HCT116 (cell line): ENCODE measurements at regions not wholly inside any gene's neighbourhood (a gene's known extent, or its start where the extent isn't known, plus 50 kb on each side); places are given as distances from the start of the nearest gene placed in this dataset.

Experiments
- ATAC-seq: fragments of 200-7000 bp; cut with Tn5 transposase; 2 replicates; pipeline ENCODE4 v1.9.1; 2020; ENCODE audit warnings: mild to moderate bottlenecking, moderate library complexity
- BruUV-seq: library from RNA; stranded (reverse); fragments of 400-500 nt; replicated peaks from 2 replicates; lab custom pipeline; 2021; lab: Mats Ljungman, UMichigan
- CTCF ChIA-PET: fragments of 300-600 bp; sonication (Branson Sonifier 250); formaldehyde crosslinking; loops from one replicate; lab custom pipeline; 2021; ENCODE audit warnings: antibody characterized with exemption; lab: Charles Lee
- POLR2A ChIA-PET: fragments of 300-600, 350-600 bp; sonication (Branson Sonifier 250); formaldehyde crosslinking; loops from one replicate; lab custom pipeline; 2021; ENCODE audit warnings: antibody characterized with exemption; lab: Charles Lee
- RAD21 ChIA-PET, 2 experiments: fragments of 300-600 bp; sonication (Branson Sonifier 250); formaldehyde crosslinking; loops; one replicate each; lab custom pipeline; 2023; ENCODE audit warnings: low total read pairs in 2 of 2; ENCODE audit not compliant: uncharacterized antibody in 2 of 2, unreplicated experiment in 2 of 2, low non-redundant PET in 1 of 2; lab: Charles Lee
- DNase-seq: peaks from one replicate; pipeline ENCODE4 v3.0.0-alpha.2; 2010; ENCODE audit warnings: low read depth, low spot score
- H2AFZ ChIP-seq: fragments of 200-600 bp; shearing (Covaris generic), sonication (generic); 2 replicates; pipeline ENCODE4 v1.6.1; 2017; ENCODE audit warnings: low read depth, mixed run types, mixed read lengths, antibody characterized with exemption, low read length; ENCODE audit not compliant: poor library complexity, severe bottlenecking
- H3K27ac ChIP-seq: 2 replicates; pipeline ENCODE4 v1.5.1; 2012; ENCODE audit warnings: low read depth, low read length
- H3K27me3 ChIP-seq: fragments of 200-600 bp; sonication (generic); 2 replicates; pipeline ENCODE4 v1.6.1; 2016; ENCODE audit warnings: mixed run types, low read length, mixed read lengths; ENCODE audit not compliant: insufficient read depth
- H3K36me3 ChIP-seq, 2 experiments: fragments of 200-500 bp in 1 of 2; fragments of 200-600 bp in 1 of 2; sonication (Bioruptor generic) in 1 of 2; sonication (generic) in 1 of 2; 2 replicates each; pipeline versions ENCODE4 v1.5.1 to v1.6.1; 2014 to 2016; ENCODE audit warnings: low read length in 2 of 2, inconsistent platforms in 1 of 2, mixed read lengths in 1 of 2, mixed run types in 1 of 2; ENCODE audit not compliant: insufficient read depth in 2 of 2, control insufficient read depth in 1 of 2
- H3K4me1 ChIP-seq, 2 experiments: fragments of 200-600 bp in 1 of 2; sonication (generic) in 1 of 2; 2 replicates each; pipeline versions ENCODE4 v1.5.1 to v1.6.1; 2012 to 2017; ENCODE audit warnings: low read length in 2 of 2, inconsistent platforms in 1 of 2, mild to moderate bottlenecking in 1 of 2, mixed read lengths in 1 of 2, mixed run types in 1 of 2, moderate library complexity in 1 of 2; ENCODE audit not compliant: insufficient read depth in 2 of 2, control insufficient read depth in 1 of 2
- H3K4me2 ChIP-seq: fragments of 200-600 bp; sonication (generic); 2 replicates; pipeline ENCODE4 v1.6.1; 2017; ENCODE audit warnings: mixed run types, low read length, mixed read lengths
- H3K4me3 ChIP-seq, 2 experiments: fragments of 200-600 bp in 1 of 2; sonication (generic) in 1 of 2; replicated peaks in 1 of 2; 2 replicates each; pipeline ENCODE4 v1.5.1; 2011 to 2016; ENCODE audit warnings: low read length in 2 of 2, control low read depth in 1 of 2, low read depth in 1 of 2, mild to moderate bottlenecking in 1 of 2, mixed read lengths in 1 of 2, mixed run types in 1 of 2
- H3K79me2 ChIP-seq: fragments of 200-600 bp; sonication (generic); 2 replicates; pipeline ENCODE4 v1.6.1; 2017; ENCODE audit warnings: mild to moderate bottlenecking, mixed run types, low read length, moderate library complexity, mixed read lengths; ENCODE audit not compliant: insufficient read depth
- H3K9ac ChIP-seq: fragments of 200-600 bp; sonication (generic); 2 replicates; pipeline ENCODE4 v1.6.1; 2016; ENCODE audit warnings: low read length, mixed read lengths
- H3K9me2 ChIP-seq: fragments of 200-600 bp; sonication (generic), shearing (Covaris generic); 2 replicates; pipeline ENCODE4 v1.6.1; 2017; ENCODE audit warnings: mixed run types, mild to moderate bottlenecking, moderate library complexity; ENCODE audit not compliant: insufficient read depth
- H3K9me3 ChIP-seq, 2 experiments: fragments of 200-500 bp in 1 of 2; fragments of 200-600 bp in 1 of 2; sonication (Bioruptor generic) in 1 of 2; sonication (generic) in 1 of 2; 2 replicates each; pipeline ENCODE4 v1.6.1; 2014 to 2017; ENCODE audit warnings: low read length in 2 of 2, mixed read lengths in 2 of 2, inconsistent platforms in 1 of 2, low read depth in 1 of 2, mild to moderate bottlenecking in 1 of 2, mixed run types in 1 of 2, moderate library complexity in 1 of 2; ENCODE audit not compliant: control insufficient read depth in 1 of 2, insufficient read depth in 1 of 2
- H4K20me1 ChIP-seq: fragments of 200-600 bp; sonication (generic), shearing (Covaris generic); 2 replicates; pipeline ENCODE4 v1.6.1; 2017; ENCODE audit warnings: mixed run types, mild to moderate bottlenecking, moderate library complexity; ENCODE audit not compliant: insufficient read depth
- CBX3 ChIP-seq: IDR thresholded peaks from 2 replicates; pipeline ENCODE4 v1.6.1; 2012; ENCODE audit warnings: low read depth
- CEBPB ChIP-seq: IDR thresholded peaks from 2 replicates; pipeline ENCODE4 v1.6.1; 2012; ENCODE audit warnings: low read depth
- ELF1 ChIP-seq: IDR thresholded peaks from 2 replicates; pipeline ENCODE4 v1.6.1; 2012; ENCODE audit warnings: low read depth, borderline replicate concordance
- EZH2 ChIP-seq: fragments of 200-600 bp; sonication (generic); IDR thresholded peaks from 2 replicates; pipeline ENCODE4 v1.6.1; 2017; ENCODE audit warnings: antibody characterized with exemption, mixed run types
- EZH2phosphoT487 ChIP-seq: fragments of 200-600 bp; IDR thresholded peaks from 2 replicates; pipeline ENCODE4 v1.6.1; 2018; ENCODE audit warnings: antibody characterized with exemption, borderline replicate concordance
- FOSL1 ChIP-seq: IDR thresholded peaks from 2 replicates; pipeline ENCODE4 v1.6.1; 2012; ENCODE audit warnings: low read depth
- JUND ChIP-seq: IDR thresholded peaks from 2 replicates; pipeline ENCODE4 v1.6.1; 2012
- POLR2A ChIP-seq: IDR thresholded peaks from 2 replicates; pipeline ENCODE4 v1.7.0; 2011; ENCODE audit warnings: borderline replicate concordance; ENCODE audit not compliant: insufficient read depth, insufficient read length; ENCODE audit errors: extremely low read depth
- POLR2AphosphoS5 ChIP-seq: IDR thresholded peaks from 2 replicates; pipeline ENCODE4 v1.6.1; 2011; ENCODE audit warnings: mild to moderate bottlenecking, low read depth, low read length, moderate library complexity
- SIN3A ChIP-seq: IDR thresholded peaks from 2 replicates; pipeline ENCODE4 v1.6.1; 2012; ENCODE audit warnings: low read depth
- SP1 ChIP-seq: IDR thresholded peaks from 2 replicates; pipeline ENCODE4 v1.6.1; 2012; ENCODE audit warnings: low read depth
- TCF7L2 ChIP-seq: IDR thresholded peaks from 2 replicates; pipeline ENCODE4 v1.7.0; 2011; ENCODE audit warnings: borderline replicate concordance, inconsistent platforms; ENCODE audit not compliant: insufficient read depth, insufficient read length; ENCODE audit errors: extremely low read depth
- YY1 ChIP-seq: IDR thresholded peaks from 2 replicates; pipeline ENCODE4 v1.6.1; 2011; ENCODE audit warnings: low read length, low read depth, moderate library complexity, mild to moderate bottlenecking; ENCODE audit not compliant: insufficient replicate concordance; ENCODE audit errors: extremely low read depth
- ZFX ChIP-seq: fragments of 450-650 bp; IDR thresholded peaks from 2 replicates; pipeline ENCODE4 v1.6.1; 2017
- intact Hi-C: fragments of 100-400 bp; cut with micrococcal nuclease; formaldehyde crosslinking; loops from 2 replicates; pipeline ENCODE4 v1.10.0; 2022
- TF ChIP-seq, protein P1 (sequence below): IDR thresholded peaks from 2 replicates; pipeline ENCODE4 v1.6.1; 2012
- TF ChIP-seq, protein P2 (sequence below), 3 experiments: fragments of 200-600 bp in 1 of 3; sonication (generic) in 1 of 3; IDR thresholded peaks in 2 of 3; conservative IDR thresholded peaks in 1 of 3; 2 replicates each; pipeline ENCODE4 v1.5.1; 2012 to 2017; ENCODE audit warnings: low read depth in 2 of 3, low read length in 2 of 3, antibody characterized with exemption in 1 of 3, borderline replicate concordance in 1 of 3, control low read depth in 1 of 3, mild to moderate bottlenecking in 1 of 3, mixed read lengths in 1 of 3, mixed run types in 1 of 3, moderate library complexity in 1 of 3; ENCODE audit not compliant: insufficient read depth in 1 of 3
- TF ChIP-seq, protein P3 (sequence below): IDR thresholded peaks from 2 replicates; pipeline ENCODE4 v1.6.1; 2012
- TF ChIP-seq, protein P4 (sequence below): IDR thresholded peaks from 2 replicates; pipeline ENCODE4 v1.6.1; 2011; ENCODE audit warnings: mild to moderate bottlenecking, low read length, moderate library complexity; ENCODE audit not compliant: insufficient replicate concordance; ENCODE audit errors: extremely low read depth
- TF ChIP-seq, protein P5 (sequence below): IDR thresholded peaks from 2 replicates; pipeline ENCODE4 v1.6.1; 2012; ENCODE audit warnings: low read depth

DNA sequence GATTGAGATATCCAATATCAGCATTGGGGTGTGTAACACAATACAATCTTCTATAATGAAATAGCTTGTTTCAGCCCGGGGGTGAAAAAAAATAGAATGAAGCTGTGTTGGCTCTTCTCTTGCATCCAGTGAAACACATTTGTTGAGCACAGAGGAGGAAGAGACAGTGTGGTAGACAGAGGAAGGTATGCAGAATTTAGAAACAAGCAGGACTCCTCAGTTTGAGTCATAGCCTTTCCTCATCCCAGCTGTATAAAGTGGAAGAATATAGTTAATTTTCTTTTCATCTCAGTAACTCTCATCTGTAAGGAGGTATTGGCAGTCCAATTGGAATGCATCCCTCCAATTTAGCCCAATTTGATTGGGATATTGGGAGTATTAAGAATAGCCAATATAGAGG, 302.2 kb upstream of the VLDLR start:
- Histone ChIP-seq H3K4me1 (no peaks in the 10 kb centered on the region), H3K36me3 (no peaks in the 10 kb centered on the region), H3K27ac (no peak overlapping the region), H4K20me1 (no peaks in the 10 kb centered on the region), H3K9ac (no peak overlapping the region), H3K4me3 (no peak overlapping the region), H3K79me2 (no peaks in the 10 kb centered on the region), H3K9me2 (no peaks in the 10 kb centered on the region), H3K4me2 (no peak overlapping the region), H3K9me3 (no peaks in the 10 kb centered on the region), H2AFZ (no peak overlapping the region), H3K27me3 (no peaks in the 10 kb centered on the region)
- DNase-seq (no peak), ATAC-seq (no peak)
- ChIA-PET CTCF (no interaction called here), RAD21 (no interaction called here), POLR2A (no interaction called here)
- intact Hi-C loops, result no loop called here
- TF ChIP-seq, protein P1, sequence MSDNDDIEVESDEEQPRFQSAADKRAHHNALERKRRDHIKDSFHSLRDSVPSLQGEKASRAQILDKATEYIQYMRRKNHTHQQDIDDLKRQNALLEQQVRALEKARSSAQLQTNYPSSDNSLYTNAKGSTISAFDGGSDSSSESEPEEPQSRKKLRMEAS, result no peak
- no peak for TF ChIP-seq EZH2
- TF ChIP-seq, protein P2, sequence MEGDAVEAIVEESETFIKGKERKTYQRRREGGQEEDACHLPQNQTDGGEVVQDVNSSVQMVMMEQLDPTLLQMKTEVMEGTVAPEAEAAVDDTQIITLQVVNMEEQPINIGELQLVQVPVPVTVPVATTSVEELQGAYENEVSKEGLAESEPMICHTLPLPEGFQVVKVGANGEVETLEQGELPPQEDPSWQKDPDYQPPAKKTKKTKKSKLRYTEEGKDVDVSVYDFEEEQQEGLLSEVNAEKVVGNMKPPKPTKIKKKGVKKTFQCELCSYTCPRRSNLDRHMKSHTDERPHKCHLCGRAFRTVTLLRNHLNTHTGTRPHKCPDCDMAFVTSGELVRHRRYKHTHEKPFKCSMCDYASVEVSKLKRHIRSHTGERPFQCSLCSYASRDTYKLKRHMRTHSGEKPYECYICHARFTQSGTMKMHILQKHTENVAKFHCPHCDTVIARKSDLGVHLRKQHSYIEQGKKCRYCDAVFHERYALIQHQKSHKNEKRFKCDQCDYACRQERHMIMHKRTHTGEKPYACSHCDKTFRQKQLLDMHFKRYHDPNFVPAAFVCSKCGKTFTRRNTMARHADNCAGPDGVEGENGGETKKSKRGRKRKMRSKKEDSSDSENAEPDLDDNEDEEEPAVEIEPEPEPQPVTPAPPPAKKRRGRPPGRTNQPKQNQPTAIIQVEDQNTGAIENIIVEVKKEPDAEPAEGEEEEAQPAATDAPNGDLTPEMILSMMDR (IDR thresholded peaks at IDR 0.05 in 2 of 3, conservative IDR thresholded peaks at IDR 0.05 in 1 of 3; ENCODE audit: borderline replicate concordance in 1 of 3, insufficient read depth in 1 of 3, low read depth in 2 of 3, low read length in 2 of 3), result no peak
- no peak for TF ChIP-seq YY1
- no peak for TF ChIP-seq JUND
- no peak for TF ChIP-seq POLR2AphosphoS5
- TF ChIP-seq, protein P3, sequence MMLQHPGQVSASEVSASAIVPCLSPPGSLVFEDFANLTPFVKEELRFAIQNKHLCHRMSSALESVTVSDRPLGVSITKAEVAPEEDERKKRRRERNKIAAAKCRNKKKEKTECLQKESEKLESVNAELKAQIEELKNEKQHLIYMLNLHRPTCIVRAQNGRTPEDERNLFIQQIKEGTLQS, result no peak
- TF ChIP-seq CEBPB, result no peak
- no peak for TF ChIP-seq TCF7L2
- TF ChIP-seq SP1, result no peak
- TF ChIP-seq POLR2A, result no peak
- TF ChIP-seq, protein P4, sequence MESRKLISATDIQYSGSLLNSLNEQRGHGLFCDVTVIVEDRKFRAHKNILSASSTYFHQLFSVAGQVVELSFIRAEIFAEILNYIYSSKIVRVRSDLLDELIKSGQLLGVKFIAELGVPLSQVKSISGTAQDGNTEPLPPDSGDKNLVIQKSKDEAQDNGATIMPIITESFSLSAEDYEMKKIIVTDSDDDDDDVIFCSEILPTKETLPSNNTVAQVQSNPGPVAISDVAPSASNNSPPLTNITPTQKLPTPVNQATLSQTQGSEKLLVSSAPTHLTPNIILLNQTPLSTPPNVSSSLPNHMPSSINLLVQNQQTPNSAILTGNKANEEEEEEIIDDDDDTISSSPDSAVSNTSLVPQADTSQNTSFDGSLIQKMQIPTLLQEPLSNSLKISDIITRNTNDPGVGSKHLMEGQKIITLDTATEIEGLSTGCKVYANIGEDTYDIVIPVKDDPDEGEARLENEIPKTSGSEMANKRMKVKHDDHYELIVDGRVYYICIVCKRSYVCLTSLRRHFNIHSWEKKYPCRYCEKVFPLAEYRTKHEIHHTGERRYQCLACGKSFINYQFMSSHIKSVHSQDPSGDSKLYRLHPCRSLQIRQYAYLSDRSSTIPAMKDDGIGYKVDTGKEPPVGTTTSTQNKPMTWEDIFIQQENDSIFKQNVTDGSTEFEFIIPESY, result no peak
- TF ChIP-seq, protein P5, sequence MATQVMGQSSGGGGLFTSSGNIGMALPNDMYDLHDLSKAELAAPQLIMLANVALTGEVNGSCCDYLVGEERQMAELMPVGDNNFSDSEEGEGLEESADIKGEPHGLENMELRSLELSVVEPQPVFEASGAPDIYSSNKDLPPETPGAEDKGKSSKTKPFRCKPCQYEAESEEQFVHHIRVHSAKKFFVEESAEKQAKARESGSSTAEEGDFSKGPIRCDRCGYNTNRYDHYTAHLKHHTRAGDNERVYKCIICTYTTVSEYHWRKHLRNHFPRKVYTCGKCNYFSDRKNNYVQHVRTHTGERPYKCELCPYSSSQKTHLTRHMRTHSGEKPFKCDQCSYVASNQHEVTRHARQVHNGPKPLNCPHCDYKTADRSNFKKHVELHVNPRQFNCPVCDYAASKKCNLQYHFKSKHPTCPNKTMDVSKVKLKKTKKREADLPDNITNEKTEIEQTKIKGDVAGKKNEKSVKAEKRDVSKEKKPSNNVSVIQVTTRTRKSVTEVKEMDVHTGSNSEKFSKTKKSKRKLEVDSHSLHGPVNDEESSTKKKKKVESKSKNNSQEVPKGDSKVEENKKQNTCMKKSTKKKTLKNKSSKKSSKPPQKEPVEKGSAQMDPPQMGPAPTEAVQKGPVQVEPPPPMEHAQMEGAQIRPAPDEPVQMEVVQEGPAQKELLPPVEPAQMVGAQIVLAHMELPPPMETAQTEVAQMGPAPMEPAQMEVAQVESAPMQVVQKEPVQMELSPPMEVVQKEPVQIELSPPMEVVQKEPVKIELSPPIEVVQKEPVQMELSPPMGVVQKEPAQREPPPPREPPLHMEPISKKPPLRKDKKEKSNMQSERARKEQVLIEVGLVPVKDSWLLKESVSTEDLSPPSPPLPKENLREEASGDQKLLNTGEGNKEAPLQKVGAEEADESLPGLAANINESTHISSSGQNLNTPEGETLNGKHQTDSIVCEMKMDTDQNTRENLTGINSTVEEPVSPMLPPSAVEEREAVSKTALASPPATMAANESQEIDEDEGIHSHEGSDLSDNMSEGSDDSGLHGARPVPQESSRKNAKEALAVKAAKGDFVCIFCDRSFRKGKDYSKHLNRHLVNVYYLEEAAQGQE, result no peak
- TF ChIP-seq CBX3, result no peak
- no peak for TF ChIP-seq SIN3A
- no peak for TF ChIP-seq EZH2phosphoT487
- no peak for TF ChIP-seq ELF1
- no peak for TF ChIP-seq ZFX
- no peak for TF ChIP-seq FOSL1
- BruUV-seq, result no TSS peak
